PC-3 (cell line): ENCODE measurements at regions not wholly inside any gene's neighbourhood (a gene's known extent, or its start where the extent isn't known, plus 50 kb on each side); places are given as distances from the start of the nearest gene placed in this dataset.

Source experiments
- CTCF ChIP-seq: fragments of 300-600 bp; sonication (generic); conservative IDR thresholded peaks from 2 replicates; pipeline ENCODE4 v1.5.1; 2017; ENCODE audit warnings: antibody characterized with exemption, low read depth, mild to moderate bottlenecking, low read length
- EZH2 ChIP-seq: fragments of 300-600 bp; sonication (generic); IDR thresholded peaks from one replicate; pipeline ENCODE4 v1.6.1; 2017; ENCODE audit warnings: antibody characterized with exemption, mild to moderate bottlenecking, low read length; ENCODE audit not compliant: unreplicated experiment

DNA sequence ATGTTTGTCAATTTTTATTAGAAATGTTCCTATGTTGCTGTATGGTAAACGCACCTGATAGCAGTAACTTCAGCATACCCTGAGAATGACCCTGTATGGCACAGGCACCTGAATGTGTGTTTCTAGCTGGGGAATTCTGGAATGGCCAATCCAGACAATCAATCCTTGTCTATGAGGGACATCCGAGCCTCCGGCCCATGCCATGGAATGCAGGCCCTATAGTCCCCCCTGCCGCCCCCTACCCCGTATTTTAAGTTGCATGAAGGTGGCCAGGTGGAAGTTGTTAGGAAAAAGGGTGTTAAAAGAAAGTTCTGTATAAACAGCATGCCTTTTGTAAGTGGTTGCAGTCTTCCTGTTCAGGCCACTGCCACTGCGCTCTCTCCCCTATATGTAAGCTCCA is 595.9 kb downstream of the DSC3 start:
- TF ChIP-seq EZH2 (no peak), CTCF (no peak)
